ENCODE measurements at regions not wholly inside any gene's neighbourhood (a gene's known extent, or its start where the extent isn't known, plus 50 kb on each side); places are given as distances from the start of the nearest gene placed in this dataset.

- DNase-seq: peak; percentile 43 to 88 (median 85)
Measured at GRCh38 chr20:17867131-17867925, 101.3 kb downstream of the SNX5 start.

GRCh38 chr20:17866234-17867001, 102.2 kb downstream of the SNX5 start:
- H3K27me3 ChIP-seq (ENCODE audit: control insufficient read depth in 3 of 3, insufficient read depth in 3 of 3, low read length in 2 of 3): no peaks in the 10 kb centered on the region
- H3K27ac ChIP-seq (ENCODE audit: low read depth in 1 of 2, low read length in 1 of 2): no peak overlapping the region
- peaks cover 0 to 31% (median 10%) of the 10 kb centered on the region in 5 donors for H3K4me1 ChIP-seq (ENCODE audit: control insufficient read depth in 5 of 5, insufficient read depth in 5 of 5, low read length in 5 of 5)
- no peak for DNase-seq
- TF ChIP-seq CTCF (IDR thresholded peaks at IDR 0.05; ENCODE audit: control extremely low read depth, extremely low read depth): no peak
- no peak overlapping the region for H3K9ac ChIP-seq (ENCODE audit: insufficient read depth in 1 of 2, low read length in 2 of 2)
- no peaks in the 10 kb centered on the region for H3K9me3 ChIP-seq (ENCODE audit: control insufficient read depth in 4 of 4, insufficient read depth in 3 of 4, low read length in 3 of 4)
- no peaks in the 10 kb centered on the region for H3K36me3 ChIP-seq (ENCODE audit: control insufficient read depth in 4 of 4, insufficient read depth in 4 of 4, low read length in 4 of 4)
- no peak overlapping the region for H3K4me3 ChIP-seq
- 88 to 92% methylated on average over 7 of the region's 7 CpGs for WGBS, 2 donors
- no peak for ATAC-seq (ENCODE audit: insufficient read depth, low FRiP score)

More at GRCh38 chr20:17867131-17867925, 101.3 kb downstream of the SNX5 start:
- ATAC-seq (ENCODE audit: insufficient read depth, low FRiP score): no peak
- Histone ChIP-seq H3K4me3 (no peak overlapping the region), H3K9ac (ENCODE audit: insufficient read depth in 1 of 2, low read length in 2 of 2) (no peak overlapping the region), H3K27ac (ENCODE audit: low read depth in 1 of 2, low read length in 1 of 2) (no peak overlapping the region), H3K36me3 (ENCODE audit: control insufficient read depth in 4 of 4, insufficient read depth in 4 of 4, low read length in 4 of 4) (no peaks in the 10 kb centered on the region), H3K4me1 (ENCODE audit: control insufficient read depth in 5 of 5, insufficient read depth in 5 of 5, low read length in 5 of 5) (peaks cover 0 to 31% (median 13%) of the 10 kb centered on the region in 5 donors), H3K27me3 (ENCODE audit: control insufficient read depth in 3 of 3, insufficient read depth in 3 of 3, low read length in 2 of 3) (no peaks in the 10 kb centered on the region), H3K9me3 (ENCODE audit: control insufficient read depth in 4 of 4, insufficient read depth in 3 of 4, low read length in 3 of 4) (no peaks in the 10 kb centered on the region)
- TF ChIP-seq CTCF (IDR thresholded peaks at IDR 0.05; ENCODE audit: control extremely low read depth, extremely low read depth): no peak
- WGBS, 2 donors: 77 to 85% methylated on average over 10 of the region's 10 CpGs

DNA sequence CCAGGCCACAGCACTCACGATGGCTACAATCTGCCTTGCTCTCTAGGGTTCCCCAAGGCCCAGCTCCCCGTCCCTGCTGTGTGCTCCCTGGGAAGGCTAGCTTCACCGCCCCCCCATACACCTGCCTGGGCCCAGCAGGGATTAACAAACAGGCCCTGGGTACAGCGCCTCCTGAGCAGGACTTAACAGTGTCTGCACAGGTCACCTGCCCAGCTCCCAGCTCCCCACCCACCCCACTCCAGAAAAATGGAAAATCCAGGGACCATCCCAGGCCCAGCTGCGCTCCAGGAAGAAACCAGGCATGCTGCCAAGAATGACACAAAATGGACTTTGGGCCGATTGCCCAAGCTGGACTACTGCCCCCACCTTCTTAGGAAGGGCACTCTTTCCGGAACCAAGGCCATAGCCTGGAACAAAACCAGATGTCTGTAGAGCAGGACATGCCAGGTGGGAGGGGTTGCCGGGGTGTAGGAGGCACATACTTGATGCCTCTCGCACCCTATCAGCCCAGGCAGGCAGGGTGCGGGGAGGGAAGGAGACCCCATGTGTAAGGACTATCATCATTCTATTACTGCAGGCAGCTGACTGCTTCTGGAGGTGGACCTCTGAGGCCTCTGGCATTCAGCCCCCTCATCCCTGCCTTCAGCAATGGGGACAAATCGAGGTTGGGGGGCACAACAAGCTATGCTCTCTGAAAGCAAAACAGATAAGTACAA, 104.9 kb downstream of the SNX5 start:
- H3K9me3 ChIP-seq (ENCODE audit: control insufficient read depth in 4 of 4, insufficient read depth in 3 of 4, low read length in 3 of 4): no peaks in the 10 kb centered on the region
- WGBS, 2 donors: 79 to 86% methylated on average over 11 of the region's 11 CpGs
- no peaks in the 10 kb centered on the region for H3K36me3 ChIP-seq (ENCODE audit: control insufficient read depth in 4 of 4, insufficient read depth in 4 of 4, low read length in 4 of 4)
- H3K4me3 ChIP-seq: no peak overlapping the region
- H3K9ac ChIP-seq (ENCODE audit: insufficient read depth in 1 of 2, low read length in 2 of 2): no peak overlapping the region
- DNase-seq (peak; percentile 75 to 88 (median 81)), ATAC-seq (ENCODE audit: insufficient read depth, low FRiP score) (no peak)
- no peaks in the 10 kb centered on the region for H3K27me3 ChIP-seq (ENCODE audit: control insufficient read depth in 3 of 3, insufficient read depth in 3 of 3, low read length in 2 of 3)
- no peak overlapping the region for H3K27ac ChIP-seq (ENCODE audit: low read depth in 1 of 2, low read length in 1 of 2)
- TF ChIP-seq CTCF (IDR thresholded peaks at IDR 0.05; ENCODE audit: control extremely low read depth, extremely low read depth): no peak
- H3K4me1 ChIP-seq (ENCODE audit: control insufficient read depth in 5 of 5, insufficient read depth in 5 of 5, low read length in 5 of 5): peaks cover 0 to 17% (median 13%) of the 10 kb centered on the region in 5 donors
